ENCODE measurements at regions not wholly inside any gene's neighbourhood (a gene's known extent, or its start where the extent isn't known, plus 50 kb on each side); places are given as distances from the start of the nearest gene placed in this dataset.

DNA sequence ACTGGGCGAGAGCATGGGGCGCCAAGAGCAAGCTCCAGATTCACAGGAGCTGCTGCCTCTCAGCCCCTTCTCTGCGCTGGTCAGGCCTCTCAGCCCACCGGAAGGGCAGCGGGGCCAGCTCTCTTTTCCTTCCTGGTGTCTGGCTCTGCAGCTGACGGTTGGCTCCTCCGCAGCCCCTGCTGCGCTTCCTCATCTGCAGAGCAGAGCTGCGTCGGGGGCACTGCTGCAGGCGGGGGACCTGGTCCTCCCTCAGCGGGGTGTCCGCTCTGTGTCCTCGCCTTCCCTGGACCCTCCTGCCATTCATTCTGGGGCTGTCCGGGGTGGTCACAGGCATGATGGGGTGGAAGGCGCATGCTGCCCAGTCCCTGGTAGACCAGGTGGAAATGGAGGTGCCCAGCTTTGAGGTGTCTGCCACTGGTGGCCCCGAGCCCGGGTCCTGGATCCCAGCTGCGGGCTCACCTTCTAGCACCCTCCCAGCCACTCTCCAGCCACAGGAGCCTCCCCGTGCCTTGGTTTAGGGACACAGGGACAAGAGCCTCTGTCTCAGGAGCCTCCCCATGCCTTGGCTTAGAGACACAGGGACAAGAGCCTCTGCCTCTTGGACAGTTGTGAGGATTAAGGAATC lies 84.8 kb downstream of the IRF8 start:
- no peak for TF ChIP-seq CTCF (IDR thresholded peaks at IDR 0.05; ENCODE audit: unreplicated experiment)
- Mint-ChIP-seq H3K27me3 (ENCODE audit: low read depth) (peaks cover 7% of the 10 kb centered on the region), H3K4me1 (peaks cover 13% of the 10 kb centered on the region), H3K4me3 (no peak overlapping the region), H3K27ac (no peak overlapping the region), H3K9me3 (no peaks in the 10 kb centered on the region), H3K36me3 (no peaks in the 10 kb centered on the region)
- DNase-seq (ENCODE audit: low spot score in 2 of 2, unreplicated experiment in 2 of 2), result no peak

DNA sequence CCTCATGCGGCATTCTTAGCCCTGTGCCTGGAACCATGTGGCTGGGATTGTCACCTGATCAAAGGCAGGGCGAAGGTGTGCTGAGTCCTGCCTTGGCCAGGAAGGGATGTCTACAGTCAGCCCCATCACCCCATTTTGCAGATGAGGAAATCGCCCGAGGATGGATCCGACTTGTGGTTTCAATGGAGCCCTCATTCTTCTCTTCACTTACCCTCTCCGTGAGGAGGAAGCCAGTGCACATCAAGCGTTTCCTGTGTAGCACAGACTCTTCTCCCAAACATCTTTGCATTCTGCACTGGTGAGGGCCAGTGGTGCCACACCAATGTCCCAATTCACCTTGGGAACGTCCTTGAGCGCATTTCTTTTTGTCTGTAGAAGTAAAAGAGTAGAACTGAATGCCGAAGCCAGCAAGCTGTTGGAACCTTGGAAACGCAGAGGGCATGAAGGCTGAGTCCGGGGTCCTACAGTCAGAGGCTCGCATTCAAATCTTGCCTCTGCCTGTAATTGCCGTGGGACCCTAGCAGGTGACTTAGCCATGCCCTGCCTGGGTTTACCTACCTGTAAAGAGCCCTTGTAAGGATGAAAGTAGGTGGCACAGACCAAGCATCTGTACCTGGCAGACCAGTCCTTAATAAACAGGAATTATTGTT lies 85.4 kb downstream of the IRF8 start:
- no peak for DNase-seq (ENCODE audit: low spot score in 2 of 2, unreplicated experiment in 2 of 2)
- H3K9me3 Mint-ChIP-seq, result no peaks in the 10 kb centered on the region
- H3K4me1 Mint-ChIP-seq, result peaks cover 14% of the 10 kb centered on the region
- H3K4me3 Mint-ChIP-seq, result no peak overlapping the region
- H3K27me3 Mint-ChIP-seq (ENCODE audit: low read depth), result peaks cover 11% of the 10 kb centered on the region
- no peak overlapping the region for H3K27ac Mint-ChIP-seq
- TF ChIP-seq CTCF (IDR thresholded peaks at IDR 0.05; ENCODE audit: unreplicated experiment), result no peak
- no peaks in the 10 kb centered on the region for H3K36me3 Mint-ChIP-seq

- TF ChIP-seq CTCF (IDR thresholded peaks at IDR 0.05; ENCODE audit: unreplicated experiment), result no peak
Measured at GRCh38 chr16:85984947-85985451, 86.0 kb downstream of the IRF8 start.

GRCh38 chr16:85986931-85987749 lies 88.2 kb downstream of the IRF8 start:
- Mint-ChIP-seq H3K9me3 (no peaks in the 10 kb centered on the region), H3K4me3 (no peak overlapping the region), H3K4me1 (peaks cover 22% of the 10 kb centered on the region), H3K27me3 (ENCODE audit: low read depth) (peaks cover 26% of the 10 kb centered on the region), H3K36me3 (no peaks in the 10 kb centered on the region), H3K27ac (no peak overlapping the region)
- peak; percentile 49 for TF ChIP-seq CTCF (IDR thresholded peaks at IDR 0.05; ENCODE audit: unreplicated experiment)
- DNase-seq (ENCODE audit: low spot score in 2 of 2, unreplicated experiment in 2 of 2), result no peak

More at GRCh38 chr16:85984947-85985451, 86.0 kb downstream of the IRF8 start:
- no peaks in the 10 kb centered on the region for H3K36me3 Mint-ChIP-seq
- no peaks in the 10 kb centered on the region for H3K9me3 Mint-ChIP-seq
- DNase-seq (ENCODE audit: low spot score in 2 of 2, unreplicated experiment in 2 of 2), result no peak
- peaks cover 19% of the 10 kb centered on the region for H3K4me1 Mint-ChIP-seq
- H3K27ac Mint-ChIP-seq, result no peak overlapping the region
- peaks cover 15% of the 10 kb centered on the region for H3K27me3 Mint-ChIP-seq (ENCODE audit: low read depth)
- no peak overlapping the region for H3K4me3 Mint-ChIP-seq

GRCh38 chr16:85987750-85988078 lies 88.8 kb downstream of the IRF8 start:
- H3K4me1 Mint-ChIP-seq, result peaks cover 22% of the 10 kb centered on the region
- H3K27ac Mint-ChIP-seq, result no peak overlapping the region
- no peaks in the 10 kb centered on the region for H3K36me3 Mint-ChIP-seq
- peak; percentile 22 for TF ChIP-seq CTCF (IDR thresholded peaks at IDR 0.05; ENCODE audit: unreplicated experiment)
- H3K27me3 Mint-ChIP-seq (ENCODE audit: low read depth), result peaks cover 29% of the 10 kb centered on the region
- DNase-seq (ENCODE audit: low spot score in 2 of 2, unreplicated experiment in 2 of 2), result no peak
- no peaks in the 10 kb centered on the region for H3K9me3 Mint-ChIP-seq
- no peak overlapping the region for H3K4me3 Mint-ChIP-seq

Data from mesothelial cell of epicardium (in vitro differentiated cells).